Dermis blood vessel endothelial cell (primary cell): ENCODE measurements at regions not wholly inside any gene's neighbourhood (a gene's known extent, or its start where the extent isn't known, plus 50 kb on each side); places are given as distances from the start of the nearest gene placed in this dataset.
"Not testable (repeated sequence)": the region's sequence is repeated elsewhere in the genome, so short reads cannot be mapped to it uniquely, and the experiment has no call there.

Experiments
- DNase-seq: peaks from one replicate; pipeline ENCODE4 v3.0.0; 2010

DNA sequence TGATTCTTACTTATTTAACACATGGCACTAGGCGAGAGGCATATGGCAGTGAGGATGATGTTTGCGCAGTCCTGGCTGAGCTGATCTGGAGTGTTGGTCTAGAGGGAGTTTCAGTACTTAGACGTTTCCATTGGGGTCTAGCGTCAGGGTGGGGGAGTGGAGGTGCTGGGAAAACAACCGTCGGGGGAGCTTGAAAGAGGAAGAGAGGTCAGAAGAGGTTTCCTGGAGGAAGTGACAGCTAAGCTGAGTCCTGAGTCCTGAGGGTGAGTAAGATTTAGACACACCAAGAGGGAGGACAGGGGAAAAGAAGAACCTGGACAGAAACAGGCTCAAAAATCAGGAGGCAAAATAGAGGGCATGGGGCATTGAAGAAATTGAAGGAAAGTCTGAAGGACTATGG is 81.4 kb downstream of the ALOX5AP start:
- peak; percentile 89 for DNase-seq

DNA sequence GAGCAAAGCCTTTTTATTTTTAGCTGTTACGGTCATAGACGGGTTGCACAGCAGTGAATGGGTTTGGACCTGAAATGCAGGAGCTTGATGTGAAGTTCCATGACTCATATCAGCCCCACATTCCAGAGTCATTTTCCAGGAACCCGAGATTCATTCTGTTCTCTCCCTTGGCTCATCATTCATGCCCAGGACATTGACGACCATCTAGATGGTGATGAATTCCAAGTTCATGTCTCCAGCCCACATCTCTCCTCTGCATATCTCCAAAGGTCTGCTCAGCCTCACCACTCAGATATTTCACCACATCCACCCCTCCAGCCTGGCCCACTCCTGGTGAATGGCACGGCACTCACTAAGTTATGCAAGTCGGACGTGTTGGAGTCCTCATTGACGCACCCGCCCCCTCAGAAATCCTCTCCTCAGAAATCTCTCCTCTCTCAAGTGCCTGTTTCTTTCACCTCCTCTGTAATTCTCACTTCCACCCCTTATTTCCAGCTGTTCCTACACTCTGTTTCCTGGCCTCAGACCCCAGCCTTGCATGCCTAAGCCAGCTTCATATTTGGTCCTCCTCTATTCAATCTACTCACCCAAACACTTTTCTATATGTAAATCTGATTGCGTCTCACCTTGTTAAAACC is 83.1 kb downstream of the ALOX5AP start:
- DNase-seq, result peak; percentile 55

GRCh38 chr13:30819136-30819888 is 84.0 kb downstream of the ALOX5AP start:
- DNase-seq, result no peak

- no peak for DNase-seq
These were observed 84.7 kb upstream of the MEDAG start for GRCh38 chr13:30821421-30821820.

GRCh38 chr13:30824651-30825050 is 81.4 kb upstream of the MEDAG start:
- DNase-seq, result no peak

DNA sequence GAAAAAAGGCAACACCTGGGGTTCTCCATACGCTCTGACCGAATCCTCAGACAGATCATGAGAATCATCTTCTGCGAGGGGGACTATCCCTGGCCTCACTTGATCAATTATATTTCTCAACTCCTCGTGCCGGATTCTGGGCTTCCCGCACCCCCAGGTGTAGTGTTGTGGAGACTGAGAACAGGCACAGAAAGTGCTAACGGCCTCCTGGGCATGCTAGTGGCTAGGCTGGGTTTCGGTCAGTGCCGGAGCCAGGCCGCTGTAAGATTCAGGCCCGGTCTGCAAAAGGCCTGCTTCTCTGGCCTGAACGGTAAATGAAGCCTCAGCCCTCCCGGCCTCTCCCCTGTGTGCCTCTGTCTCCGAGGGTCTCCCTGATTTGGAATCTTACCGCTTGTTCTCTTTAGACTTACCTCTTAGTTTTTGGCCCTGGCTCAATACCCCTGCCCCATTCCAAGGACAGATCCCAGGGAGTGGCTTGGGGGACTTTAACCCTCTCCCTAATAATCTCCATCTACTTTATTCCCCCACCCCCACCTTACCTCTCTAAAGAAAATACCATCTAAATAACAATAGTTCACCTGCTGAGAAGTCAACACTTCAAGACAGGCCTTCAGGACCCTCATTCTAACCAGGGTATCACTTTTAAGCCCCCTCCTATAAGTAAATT is 79.0 kb upstream of the MEDAG start:
- DNase-seq, result no peak

GRCh38 chr13:30827578-30827925 is 78.5 kb upstream of the MEDAG start:
- DNase-seq, result no peak

DNA sequence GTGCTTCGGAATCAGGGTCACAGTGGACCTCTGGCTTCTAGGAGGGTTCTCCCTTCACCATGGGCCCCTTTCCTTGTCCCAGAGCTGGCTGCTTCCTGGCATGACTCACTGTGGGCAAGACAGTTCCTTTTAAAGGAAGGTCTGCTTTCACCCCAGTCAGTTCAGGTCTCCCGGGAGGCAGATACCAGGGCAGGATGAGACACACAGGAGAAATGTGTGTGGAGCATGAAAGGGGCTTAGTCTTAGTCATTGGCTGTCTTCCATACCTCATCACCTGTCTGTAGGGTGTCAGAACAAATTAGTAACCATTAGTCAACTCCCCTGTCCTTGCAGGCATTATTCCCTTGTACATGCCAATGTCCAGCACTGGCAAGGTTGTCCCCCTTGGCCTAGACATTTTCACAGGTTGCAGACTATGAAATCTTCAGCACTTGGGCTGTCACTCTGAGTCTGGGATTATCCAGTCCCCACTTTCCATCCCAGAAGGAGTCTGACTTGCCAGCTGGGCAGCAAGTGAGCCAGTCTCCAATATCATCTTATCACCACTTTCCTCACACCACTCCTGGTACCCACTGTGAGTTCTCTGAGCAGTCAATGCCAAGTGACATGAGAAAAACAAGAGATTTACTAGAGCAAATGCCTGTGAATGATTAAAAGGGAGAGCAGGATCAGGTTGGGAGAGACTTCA is 76.8 kb upstream of the MEDAG start:
- peak; percentile 41 for DNase-seq

DNA sequence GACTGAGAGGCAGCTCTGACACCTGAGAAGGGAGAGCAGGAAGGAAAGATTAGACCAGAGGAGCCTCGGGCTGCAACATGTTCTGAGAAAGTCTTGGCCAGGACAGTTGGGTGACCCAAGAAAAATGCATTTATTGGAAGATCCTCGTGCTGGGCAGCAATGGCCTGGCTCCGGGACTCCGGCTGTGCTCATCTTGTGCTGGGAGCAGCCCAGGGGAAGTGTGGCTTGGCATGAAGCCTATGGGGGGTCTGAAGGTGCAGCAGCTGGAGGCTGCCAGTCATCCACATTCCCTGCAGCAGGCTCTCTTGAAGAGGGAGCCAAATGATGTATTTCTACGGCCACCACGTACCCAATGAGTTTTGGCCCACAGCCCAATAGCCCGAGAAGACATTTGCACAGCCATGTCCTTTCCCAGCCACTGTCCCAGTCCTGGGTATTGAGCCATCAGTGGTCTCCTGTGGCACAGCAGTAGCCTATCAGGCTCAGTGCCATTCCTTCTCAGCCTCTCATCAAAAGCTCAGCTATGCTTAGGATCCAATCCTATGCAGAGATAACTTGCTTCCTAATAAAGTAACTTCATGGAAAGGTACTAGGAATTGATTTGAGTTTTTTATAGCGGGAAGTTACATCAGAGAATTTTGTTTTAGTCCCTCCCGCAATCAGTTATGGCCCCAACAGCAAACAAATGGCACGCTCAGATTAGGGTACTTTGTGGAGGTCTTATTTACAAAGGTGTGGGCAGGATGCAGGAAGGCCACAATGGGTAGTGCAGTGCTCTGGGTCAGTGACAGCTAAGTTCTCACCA is 76.0 kb upstream of the MEDAG start:
- DNase-seq, result no peak

DNA sequence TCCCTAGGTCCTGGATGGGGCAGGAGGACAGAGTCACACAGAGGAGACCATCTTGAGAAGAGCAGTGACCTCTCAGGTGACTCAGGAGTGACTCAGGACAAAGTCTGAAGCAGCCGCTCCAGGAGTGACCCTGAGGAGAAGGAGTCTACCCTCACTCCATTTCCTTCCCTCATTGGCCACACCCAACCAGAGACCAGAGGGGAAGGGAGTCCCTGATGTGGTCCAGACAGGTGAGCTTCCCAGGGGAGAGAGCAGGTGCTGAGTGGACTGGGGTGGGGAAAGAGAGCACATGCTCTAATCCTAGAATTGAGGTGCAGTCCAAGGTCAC is 75.5 kb upstream of the MEDAG start:
- no peak for DNase-seq

DNA sequence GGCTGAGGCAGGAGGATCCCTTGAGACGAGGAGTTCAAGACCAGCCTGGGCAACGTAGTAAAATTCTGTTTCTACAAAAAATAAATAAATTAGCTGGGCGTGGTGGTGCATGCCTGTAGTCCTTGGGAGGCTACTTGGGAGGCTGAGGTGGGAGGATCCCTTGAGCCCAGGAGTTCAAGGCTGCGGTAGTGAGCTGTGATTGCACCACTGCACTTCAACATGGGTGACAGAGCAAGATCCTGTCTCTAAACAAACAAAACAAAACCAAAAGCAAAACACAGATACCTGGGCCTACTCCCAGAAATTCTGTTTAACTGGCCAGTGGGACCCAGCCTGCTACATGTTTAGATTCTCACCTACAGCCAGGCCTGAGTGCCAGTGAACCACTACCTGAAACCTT is 74.6 kb upstream of the MEDAG start:
- DNase-seq, result no peak

- no peak for DNase-seq
These were observed 73.7 kb upstream of the MEDAG start for GRCh38 chr13:30832377-30832776.

GRCh38 chr13:30832845-30833332 is 73.2 kb upstream of the MEDAG start:
- DNase-seq, result peak; percentile 82

DNA sequence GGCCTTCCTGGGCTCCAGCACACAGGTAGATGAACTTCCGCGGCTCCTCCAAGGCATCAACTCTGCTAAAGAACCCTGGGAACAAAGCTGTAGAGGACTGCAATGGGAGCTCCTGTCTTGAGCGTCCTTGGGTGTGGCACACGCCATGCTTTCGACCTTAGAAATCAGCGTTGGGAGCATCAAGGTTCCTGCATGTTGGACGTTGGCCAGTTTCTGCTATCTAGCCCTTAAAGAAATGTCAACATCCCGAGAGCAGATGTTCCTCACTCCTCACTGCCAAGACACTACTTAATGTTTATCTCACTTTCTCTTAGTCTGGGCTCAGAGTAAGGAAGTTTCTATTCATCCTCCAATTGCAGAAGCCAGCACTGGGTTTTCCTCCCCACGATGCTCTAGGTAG is 70.6 kb upstream of the MEDAG start:
- no peak for DNase-seq

GRCh38 chr13:30837227-30838159 is 68.6 kb upstream of the MEDAG start:
- DNase-seq, result no peak

DNA sequence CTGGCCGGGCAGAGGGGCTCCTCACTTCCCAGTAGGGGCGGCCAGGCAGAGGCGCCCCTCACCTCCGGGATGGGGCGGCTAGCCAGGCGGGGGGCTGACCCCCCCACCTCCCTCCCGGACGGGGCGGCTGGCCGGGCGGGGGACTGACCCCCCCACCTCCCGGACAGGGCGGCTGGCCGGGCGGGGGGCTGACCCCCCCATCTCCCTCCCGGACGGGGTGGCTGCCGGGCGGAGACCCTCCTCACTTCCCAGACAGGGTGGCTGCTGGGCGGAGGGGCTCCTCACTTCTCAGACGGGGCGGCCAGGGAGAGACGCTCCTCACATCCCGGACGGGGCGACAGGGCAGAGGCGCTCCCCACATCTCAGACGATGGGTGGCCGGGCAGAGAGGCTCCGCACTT is 66.4 kb upstream of the MEDAG start:
- not testable (repeated sequence) for DNase-seq

DNA sequence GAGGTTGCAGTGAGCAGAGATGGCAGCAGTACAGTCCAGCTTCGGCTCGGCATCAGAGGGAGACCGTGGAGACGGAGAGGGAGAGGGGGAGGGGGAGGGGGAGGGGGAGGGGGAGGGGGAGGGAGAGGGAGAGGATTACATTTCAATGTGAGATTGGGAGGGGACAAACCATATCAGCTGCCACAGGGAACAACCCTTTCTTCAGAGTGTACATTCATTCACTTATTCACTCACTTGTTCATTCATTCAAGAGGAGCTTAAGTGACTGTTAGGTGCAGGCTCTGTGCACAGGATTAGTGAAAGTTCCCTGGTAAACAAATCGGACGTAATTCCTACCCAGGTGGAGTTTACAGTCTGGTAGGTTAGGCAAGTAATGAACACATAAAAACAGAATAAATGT is 65.6 kb upstream of the MEDAG start:
- no peak for DNase-seq

- no peak for DNase-seq
These were observed 64.9 kb upstream of the MEDAG start for GRCh38 chr13:30841154-30841553.

- DNase-seq, result no peak
These were observed 62.5 kb upstream of the MEDAG start for GRCh38 chr13:30843548-30843947.

GRCh38 chr13:30844548-30845296 is 61.3 kb upstream of the MEDAG start:
- DNase-seq, result no peak
